Suprapubic skin (tissue), 3 donors: ENCODE measurements at regions not wholly inside any gene's neighbourhood (a gene's known extent, or its start where the extent isn't known, plus 50 kb on each side); places are given as distances from the start of the nearest gene placed in this dataset.
"Not testable (repeated sequence)": the region's sequence is repeated elsewhere in the genome, so short reads cannot be mapped to it uniquely, and the experiment has no call there.

Experiments
- CTCF ChIP-seq, 2 donors: fragments of 200-600 bp in 1 of 2; fragments of 450-650 bp in 1 of 2; sonication (generic) in 1 of 2; IDR thresholded peaks; one replicate each; pipeline ENCODE4 v1.5.1; 2016 to 2019; ENCODE audit warnings: antibody characterized with exemption in 2 of 2, mild to moderate bottlenecking in 1 of 2, moderate library complexity in 1 of 2
- POLR2A ChIP-seq, 2 donors: fragments of 450-650 bp; IDR thresholded peaks; one replicate each; pipeline ENCODE4 v1.6.1; 2017; ENCODE audit warnings: antibody characterized with exemption in 2 of 2, mild to moderate bottlenecking in 2 of 2, moderate library complexity in 2 of 2

DNA sequence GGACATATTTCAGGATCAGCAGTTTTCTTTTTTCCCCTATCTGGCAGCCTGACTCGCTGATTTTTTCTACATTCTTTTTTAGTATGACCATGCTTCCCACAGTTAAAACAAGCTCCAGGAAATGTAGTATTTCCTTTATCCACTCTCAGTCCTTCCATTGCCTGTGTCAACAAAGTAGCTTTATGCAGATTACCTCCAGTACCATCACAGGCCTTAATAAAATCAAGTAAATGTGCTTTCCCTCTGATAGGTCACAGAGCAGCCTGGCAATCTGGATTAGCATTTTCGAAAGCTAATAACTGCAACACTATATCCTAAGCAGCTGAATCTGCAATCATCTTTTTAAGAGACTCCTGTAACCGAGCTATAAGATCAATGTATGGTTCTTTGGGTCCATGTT, 432.6 kb upstream of the SGO1 start:
- TF ChIP-seq POLR2A, CTCF (IDR thresholded peaks at IDR 0.05): not testable (repeated sequence)
